ENCODE measurements at regions not wholly inside any gene's neighbourhood (a gene's known extent, or its start where the extent isn't known, plus 50 kb on each side); places are given as distances from the start of the nearest gene placed in this dataset.

GRCh38 chr10:61166065-61166464 lies 222.1 kb upstream of the RHOBTB1 start:
- DNase-seq, result no peak
- H3K4me3 Mint-ChIP-seq, result no peak overlapping the region
- peaks cover 4 to 9% of the 10 kb centered on the region in 2 donors for H3K36me3 Mint-ChIP-seq
- H3K9me3 Mint-ChIP-seq, result peaks cover 0 to 17% (median 5%) of the 10 kb centered on the region in 7 donors
- peaks cover 0 to 15% (median 8%) of the 10 kb centered on the region in 3 donors for H3K27me3 Mint-ChIP-seq
- no peak overlapping the region for H3K27ac Mint-ChIP-seq
- no peak for ATAC-seq (ENCODE audit: low read depth in 2 of 2)
- no peaks in the 10 kb centered on the region for H3K4me1 Mint-ChIP-seq

- Mint-ChIP-seq H3K4me3 (no peak overlapping the region), H3K27me3 (peaks cover 0 to 15% (median 8%) of the 10 kb centered on the region in 3 donors), H3K27ac (no peak overlapping the region), H3K9me3 (peaks cover 0 to 17% (median 5%) of the 10 kb centered on the region in 7 donors), H3K36me3 (peaks cover 4 to 9% of the 10 kb centered on the region in 2 donors), H3K4me1 (no peaks in the 10 kb centered on the region)
- DNase-seq, result no peak
- ATAC-seq (ENCODE audit: low read depth in 2 of 2), result no peak
Measured at GRCh38 chr10:61164458-61165160, 220.6 kb upstream of the RHOBTB1 start.

- peaks cover 0 to 15% (median 8%) of the 10 kb centered on the region in 3 donors for H3K27me3 Mint-ChIP-seq
- peaks cover 4 to 9% of the 10 kb centered on the region in 2 donors for H3K36me3 Mint-ChIP-seq
- H3K27ac Mint-ChIP-seq, result peak overlapping the region in 1 of 6 donors; percentile 33
- DNase-seq (no peak), ATAC-seq (ENCODE audit: low read depth in 2 of 2) (no peak)
- no peaks in the 10 kb centered on the region for H3K4me1 Mint-ChIP-seq
- H3K4me3 Mint-ChIP-seq, result no peak overlapping the region
- H3K9me3 Mint-ChIP-seq, result peaks cover 0 to 11% (median 5%) of the 10 kb centered on the region in 7 donors
Measured at GRCh38 chr10:61163403-61163802, 219.4 kb upstream of the RHOBTB1 start.

GRCh38 chr10:61160253-61160652 lies 216.3 kb upstream of the RHOBTB1 start:
- no peak for DNase-seq
- Mint-ChIP-seq H3K4me3 (no peak overlapping the region), H3K9me3 (no peaks in the 10 kb centered on the region), H3K27me3 (peaks cover 5 to 15% (median 8%) of the 10 kb centered on the region in 3 donors), H3K4me1 (no peaks in the 10 kb centered on the region), H3K27ac (no peak overlapping the region), H3K36me3 (no peaks in the 10 kb centered on the region)
- no peak for ATAC-seq (ENCODE audit: low read depth in 2 of 2)

- no peak for DNase-seq
- H3K4me3 Mint-ChIP-seq, result no peak overlapping the region
- H3K36me3 Mint-ChIP-seq, result no peaks in the 10 kb centered on the region
- H3K27me3 Mint-ChIP-seq, result peaks cover 5 to 15% (median 15%) of the 10 kb centered on the region in 3 donors
- no peak for ATAC-seq (ENCODE audit: low read depth in 2 of 2)
- H3K4me1 Mint-ChIP-seq, result no peaks in the 10 kb centered on the region
- peak overlapping the region in 1 of 6 donors; percentile 2 for H3K27ac Mint-ChIP-seq
- no peaks in the 10 kb centered on the region for H3K9me3 Mint-ChIP-seq
Measured at GRCh38 chr10:61159253-61159652, 215.3 kb upstream of the RHOBTB1 start.

- no peaks in the 10 kb centered on the region for H3K36me3 Mint-ChIP-seq
Measured at GRCh38 chr10:61157182-61157581, 213.2 kb upstream of the RHOBTB1 start.

GRCh38 chr10:61153771-61154170 lies 209.8 kb upstream of the RHOBTB1 start:
- Mint-ChIP-seq H3K27ac (no peak overlapping the region), H3K4me1 (no peaks in the 10 kb centered on the region)

More at GRCh38 chr10:61157182-61157581, 213.2 kb upstream of the RHOBTB1 start:
- DNase-seq (no peak), ATAC-seq (ENCODE audit: low read depth in 2 of 2) (no peak)
- Mint-ChIP-seq H3K27ac (no peak overlapping the region), H3K4me3 (no peak overlapping the region), H3K9me3 (no peaks in the 10 kb centered on the region), H3K27me3 (peaks cover 5 to 12% (median 8%) of the 10 kb centered on the region in 3 donors), H3K4me1 (no peaks in the 10 kb centered on the region)

GRCh38 chr10:61151059-61151458 lies 207.1 kb upstream of the RHOBTB1 start:
- peaks cover 9 to 22% (median 15%) of the 10 kb centered on the region in 3 donors for H3K27me3 Mint-ChIP-seq
- H3K27ac Mint-ChIP-seq, result no peak overlapping the region
- no peaks in the 10 kb centered on the region for H3K9me3 Mint-ChIP-seq
- DNase-seq (no peak), ATAC-seq (ENCODE audit: low read depth in 2 of 2) (no peak)
- H3K4me3 Mint-ChIP-seq, result no peak overlapping the region
- H3K36me3 Mint-ChIP-seq, result no peaks in the 10 kb centered on the region
- no peaks in the 10 kb centered on the region for H3K4me1 Mint-ChIP-seq

More at GRCh38 chr10:61153771-61154170, 209.8 kb upstream of the RHOBTB1 start:
- Mint-ChIP-seq H3K4me3 (no peak overlapping the region), H3K27me3 (peaks cover 4 to 11% (median 8%) of the 10 kb centered on the region in 3 donors), H3K9me3 (no peaks in the 10 kb centered on the region), H3K36me3 (no peaks in the 10 kb centered on the region)
- ATAC-seq (ENCODE audit: low read depth in 2 of 2), result no peak
- no peak for DNase-seq

- peaks cover 0 to under 1% (median 0%) of the 10 kb centered on the region in 7 donors for H3K9me3 Mint-ChIP-seq
- H3K36me3 Mint-ChIP-seq, result no peaks in the 10 kb centered on the region
- DNase-seq (no peak), ATAC-seq (ENCODE audit: low read depth in 2 of 2) (no peak)
- no peaks in the 10 kb centered on the region for H3K4me1 Mint-ChIP-seq
- no peak overlapping the region for H3K27ac Mint-ChIP-seq
- no peak overlapping the region for H3K4me3 Mint-ChIP-seq
- H3K27me3 Mint-ChIP-seq, result peaks cover 10 to 26% (median 19%) of the 10 kb centered on the region in 3 donors
Measured at GRCh38 chr10:61148451-61148850, 204.5 kb upstream of the RHOBTB1 start.

GRCh38 chr10:61142987-61143386 lies 199.0 kb upstream of the RHOBTB1 start:
- H3K9me3 Mint-ChIP-seq, result peaks cover 0 to 5% (median 0%) of the 10 kb centered on the region in 7 donors
- H3K4me3 Mint-ChIP-seq, result no peak overlapping the region
- H3K27ac Mint-ChIP-seq, result no peak overlapping the region
- no peak for ATAC-seq (ENCODE audit: low read depth in 2 of 2)
- H3K4me1 Mint-ChIP-seq, result peaks cover 0 to 5% (median 3%) of the 10 kb centered on the region in 3 donors
- H3K36me3 Mint-ChIP-seq, result no peaks in the 10 kb centered on the region
- no peak for DNase-seq
- H3K27me3 Mint-ChIP-seq, result peaks cover 4 to 26% (median 19%) of the 10 kb centered on the region in 3 donors

- H3K27me3 Mint-ChIP-seq, result peaks cover 0 to 13% (median 12%) of the 10 kb centered on the region in 3 donors
- H3K4me1 Mint-ChIP-seq, result peaks cover 15 to 25% (median 17%) of the 10 kb centered on the region in 3 donors
- H3K9me3 Mint-ChIP-seq, result peaks cover 0 to 5% (median 0%) of the 10 kb centered on the region in 7 donors
- peak overlapping the region in 1 of 8 donors; percentile 40 for H3K4me3 Mint-ChIP-seq
- peak overlapping the region in 2 of 6 donors; percentile 66 to 91 for H3K27ac Mint-ChIP-seq
- no peaks in the 10 kb centered on the region for H3K36me3 Mint-ChIP-seq
- DNase-seq, result peak; percentile 31
- peak in 1 of 2 donors; percentile 52 for ATAC-seq (ENCODE audit: low read depth in 2 of 2)
Measured at GRCh38 chr10:61140765-61141392, 196.9 kb upstream of the RHOBTB1 start.

- Mint-ChIP-seq H3K27ac (peak overlapping the region in 3 of 6 donors; percentile 18 to 41 (median 25)), H3K4me1 (peaks cover 26 to 34% (median 27%) of the 10 kb centered on the region in 3 donors), H3K9me3 (peaks cover 0 to 5% (median 0%) of the 10 kb centered on the region in 7 donors), H3K36me3 (no peaks in the 10 kb centered on the region), H3K27me3 (peaks cover 0 to 2% (median under 1%) of the 10 kb centered on the region in 3 donors), H3K4me3 (no peak overlapping the region)
- ATAC-seq (ENCODE audit: low read depth in 2 of 2) (no peak), DNase-seq (no peak)
Measured at GRCh38 chr10:61139592-61139953, 195.6 kb upstream of the RHOBTB1 start.

- DNase-seq (no peak), ATAC-seq (ENCODE audit: low read depth in 2 of 2) (no peak)
- H3K4me1 Mint-ChIP-seq, result peaks cover 27 to 34% (median 28%) of the 10 kb centered on the region in 3 donors
- peaks cover 0 to 5% (median 0%) of the 10 kb centered on the region in 7 donors for H3K9me3 Mint-ChIP-seq
- H3K27ac Mint-ChIP-seq, result peak overlapping the region in 4 of 6 donors; percentile 8 to 41 (median 14)
- no peaks in the 10 kb centered on the region for H3K27me3 Mint-ChIP-seq
- no peaks in the 10 kb centered on the region for H3K36me3 Mint-ChIP-seq
- H3K4me3 Mint-ChIP-seq, result no peak overlapping the region
Measured at GRCh38 chr10:61138708-61139591, 195.0 kb upstream of the RHOBTB1 start.
